CD4-positive, alpha-beta memory T cell (primary cell): ENCODE measurements at regions not wholly inside any gene's neighbourhood (a gene's known extent, or its start where the extent isn't known, plus 50 kb on each side); places are given as distances from the start of the nearest gene placed in this dataset.

Experiments
- CTCF ChIA-PET: fragments of 350-600 bp; sonication (Branson Sonifier 250); formaldehyde crosslinking; loops from one replicate; lab custom pipeline; 2021; ENCODE audit warnings: inconsistent platforms; ENCODE audit not compliant: partially characterized antibody; lab: Charles Lee
- POLR2A ChIA-PET: fragments of 350-600 bp; sonication (Branson Sonifier 250); formaldehyde crosslinking; loops from one replicate; lab custom pipeline; 2021; ENCODE audit not compliant: partially characterized antibody; lab: Charles Lee
- DNase-seq, 5 donors: peaks; one replicate each; pipeline versions ENCODE4 v3.0.0 to v3.0.0-alpha.2; 2020 to 2022; ENCODE audit warnings: mixed read lengths in 1 of 5
- H3K27ac ChIP-seq: one replicate; pipeline ENCODE4 v1.7.0; 2013; ENCODE audit warnings: low read depth, low read length
- H3K27me3 ChIP-seq: 2 replicates; pipeline ENCODE4 v1.7.0; 2013; ENCODE audit warnings: mild to moderate bottlenecking, low read length, moderate library complexity; ENCODE audit not compliant: insufficient read depth
- H3K36me3 ChIP-seq: 2 replicates; pipeline ENCODE4 v1.7.0; 2013; ENCODE audit warnings: mild to moderate bottlenecking, low read length, moderate library complexity; ENCODE audit not compliant: insufficient read depth
- H3K4me1 ChIP-seq: 2 replicates; pipeline ENCODE4 v1.7.0; 2013; ENCODE audit warnings: mild to moderate bottlenecking, low read length, moderate library complexity; ENCODE audit not compliant: insufficient read depth
- H3K4me3 ChIP-seq, 2 donors: one replicate each; pipeline ENCODE4 v1.7.0; 2013; ENCODE audit warnings: low read length in 2 of 2, mild to moderate bottlenecking in 1 of 2
- H3K9me3 ChIP-seq, 2 donors: one replicate each; pipeline ENCODE4 v1.7.0; 2013; ENCODE audit warnings: low read length in 2 of 2, control low read depth in 1 of 2; ENCODE audit not compliant: control insufficient read depth in 1 of 2
- H3K27ac Mint-ChIP-seq, 7 donors: one replicate each; pipeline ENCODE4 v1.8.0; 2020 to 2021; ENCODE audit warnings: mixed read lengths in 7 of 7, mild to moderate bottlenecking in 6 of 7, inconsistent platforms in 3 of 7, moderate library complexity in 3 of 7
- H3K27me3 Mint-ChIP-seq, 2 donors: one replicate each; pipeline ENCODE4 v1.8.0; 2020 to 2021; ENCODE audit warnings: mixed read lengths in 2 of 2
- H3K36me3 Mint-ChIP-seq, 2 donors: one replicate each; pipeline ENCODE4 v1.8.0; 2020 to 2021; ENCODE audit warnings: mixed read lengths in 2 of 2, inconsistent platforms in 1 of 2, mild to moderate bottlenecking in 1 of 2
- H3K4me1 Mint-ChIP-seq, 4 donors: one replicate each; pipeline ENCODE4 v1.8.0; 2020 to 2021; ENCODE audit warnings: mixed read lengths in 4 of 4, mild to moderate bottlenecking in 1 of 4
- H3K4me3 Mint-ChIP-seq, 8 donors: one replicate each; pipeline ENCODE4 v1.8.0; 2020 to 2021; ENCODE audit warnings: mixed read lengths in 8 of 8, mild to moderate bottlenecking in 7 of 8, moderate library complexity in 6 of 8, inconsistent platforms in 3 of 8
- H3K9me3 Mint-ChIP-seq, 8 donors: one replicate each; pipeline ENCODE4 v1.8.0; 2020 to 2021; ENCODE audit warnings: mixed read lengths in 8 of 8, mild to moderate bottlenecking in 5 of 8, inconsistent platforms in 3 of 8, moderate library complexity in 1 of 8
- intact Hi-C: fragments of 100-400 bp; cut with micrococcal nuclease; formaldehyde crosslinking; loops from one replicate; pipeline ENCODE4 v1.15.1; 2023

DNA sequence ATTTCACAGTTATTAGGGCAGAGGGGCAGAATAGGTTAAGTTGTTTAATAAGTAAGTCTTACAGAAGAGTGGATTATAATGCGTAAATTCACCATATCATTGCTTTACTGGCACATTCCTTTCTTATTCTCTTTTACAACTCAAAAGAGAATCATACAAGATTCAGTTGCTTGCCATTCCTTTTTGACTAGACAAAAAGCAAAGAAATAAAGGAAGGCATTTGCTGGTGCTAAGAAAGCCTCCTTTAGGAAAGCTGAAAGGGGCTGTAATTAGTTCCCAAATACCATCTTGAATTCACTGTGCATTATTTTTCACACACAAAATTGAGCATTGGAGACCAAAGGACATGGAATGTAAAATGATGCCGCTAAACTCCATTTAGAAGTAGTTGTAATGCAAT lies 499.3 kb downstream of the NXPH1 start:
- H3K36me3 Mint-ChIP-seq: no peaks in the 10 kb centered on the region
- Histone ChIP-seq H3K4me3 (no peak overlapping the region), H3K27me3 (no peaks in the 10 kb centered on the region), H3K27ac (no peak overlapping the region), H3K9me3 (no peaks in the 10 kb centered on the region), H3K4me1 (no peaks in the 10 kb centered on the region), H3K36me3 (no peaks in the 10 kb centered on the region)
- H3K4me3 Mint-ChIP-seq: no peak overlapping the region
- ChIA-PET CTCF (no interaction called here), POLR2A (no interaction called here)
- H3K9me3 Mint-ChIP-seq: peaks cover 0 to 26% (median 4%) of the 10 kb centered on the region in 8 donors
- H3K27ac Mint-ChIP-seq: no peak overlapping the region
- DNase-seq: no peak
- H3K4me1 Mint-ChIP-seq: no peaks in the 10 kb centered on the region
- intact Hi-C loops: no loop called here
- no peaks in the 10 kb centered on the region for H3K27me3 Mint-ChIP-seq

- H3K36me3 ChIP-seq: no peaks in the 10 kb centered on the region
- no peaks in the 10 kb centered on the region for H3K4me1 Mint-ChIP-seq
- no peaks in the 10 kb centered on the region for H3K4me1 ChIP-seq
- H3K4me3 ChIP-seq: no peak overlapping the region
- H3K36me3 Mint-ChIP-seq: no peaks in the 10 kb centered on the region
- no peak overlapping the region for H3K27ac ChIP-seq
- H3K9me3 ChIP-seq: no peaks in the 10 kb centered on the region
- intact Hi-C loops: no loop called here
- no peaks in the 10 kb centered on the region for H3K27me3 ChIP-seq
- ChIA-PET POLR2A (no interaction called here), CTCF (no interaction called here)
- H3K27ac Mint-ChIP-seq: no peak overlapping the region
- H3K27me3 Mint-ChIP-seq: no peaks in the 10 kb centered on the region
- no peak overlapping the region for H3K4me3 Mint-ChIP-seq
- no peak for DNase-seq
- H3K9me3 Mint-ChIP-seq: peaks cover 0 to 23% (median 11%) of the 10 kb centered on the region in 8 donors
Observed at GRCh38 chr7:8937204-8937603, 503.8 kb downstream of the NXPH1 start.

- ChIA-PET POLR2A (no interaction called here), CTCF (no interaction called here)
- DNase-seq: no peak
Observed at GRCh38 chr7:8938044-8938805, 504.8 kb downstream of the NXPH1 start.

GRCh38 chr7:8939446-8939845 lies 506.0 kb downstream of the NXPH1 start:
- H3K4me1 ChIP-seq: no peaks in the 10 kb centered on the region
- Mint-ChIP-seq H3K4me3 (no peak overlapping the region), H3K27ac (no peak overlapping the region), H3K36me3 (no peaks in the 10 kb centered on the region), H3K27me3 (no peaks in the 10 kb centered on the region), H3K4me1 (no peaks in the 10 kb centered on the region), H3K9me3 (peaks cover 0 to 28% (median 11%) of the 10 kb centered on the region in 8 donors)
- intact Hi-C loops: no loop called here
- POLR2A ChIA-PET: no interaction called here
- CTCF ChIA-PET: no interaction called here
- DNase-seq: no peak
- no peaks in the 10 kb centered on the region for H3K36me3 ChIP-seq
- H3K27me3 ChIP-seq: no peaks in the 10 kb centered on the region
- H3K9me3 ChIP-seq: no peaks in the 10 kb centered on the region
- H3K27ac ChIP-seq: no peak overlapping the region
- H3K4me3 ChIP-seq: no peak overlapping the region

More at GRCh38 chr7:8938044-8938805, 504.8 kb downstream of the NXPH1 start:
- H3K4me1 Mint-ChIP-seq: no peaks in the 10 kb centered on the region
- intact Hi-C loops: no loop called here
- no peaks in the 10 kb centered on the region for H3K27me3 Mint-ChIP-seq
- H3K4me1 ChIP-seq: no peaks in the 10 kb centered on the region
- no peaks in the 10 kb centered on the region for H3K9me3 ChIP-seq
- H3K27ac ChIP-seq: no peak overlapping the region
- H3K27me3 ChIP-seq: no peaks in the 10 kb centered on the region
- H3K36me3 ChIP-seq: no peaks in the 10 kb centered on the region
- no peak overlapping the region for H3K4me3 Mint-ChIP-seq
- no peaks in the 10 kb centered on the region for H3K36me3 Mint-ChIP-seq
- peaks cover 0 to 28% (median 11%) of the 10 kb centered on the region in 8 donors for H3K9me3 Mint-ChIP-seq
- no peak overlapping the region for H3K4me3 ChIP-seq
- no peak overlapping the region for H3K27ac Mint-ChIP-seq

DNA sequence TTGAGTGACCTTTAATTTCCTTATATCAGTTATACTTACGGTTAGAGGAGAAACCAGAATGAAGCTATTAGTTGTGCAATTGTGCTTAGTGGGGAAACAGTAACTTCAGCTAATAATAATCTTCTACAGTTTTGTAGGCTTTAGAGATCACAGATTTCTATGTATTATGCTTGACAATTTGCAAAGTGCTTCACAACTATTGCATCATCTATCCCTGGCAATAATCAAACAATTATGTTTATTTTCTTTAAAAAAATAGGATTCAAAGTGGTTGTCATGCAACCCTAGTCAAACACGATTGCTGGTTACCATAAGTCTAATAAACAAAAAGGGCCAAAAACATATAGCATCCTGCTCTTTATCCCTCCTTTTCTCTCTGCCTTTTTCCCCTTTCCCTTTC lies 530.3 kb downstream of the NXPH1 start:
- peaks cover 0 to 12% (median 7%) of the 10 kb centered on the region in 8 donors for H3K9me3 Mint-ChIP-seq
- H3K4me1 Mint-ChIP-seq: no peaks in the 10 kb centered on the region
- Histone ChIP-seq H3K27ac (no peak overlapping the region), H3K27me3 (no peaks in the 10 kb centered on the region), H3K36me3 (no peaks in the 10 kb centered on the region), H3K4me3 (no peak overlapping the region), H3K9me3 (peaks cover 0 to 3% of the 10 kb centered on the region in 2 donors), H3K4me1 (no peaks in the 10 kb centered on the region)
- no peaks in the 10 kb centered on the region for H3K36me3 Mint-ChIP-seq
- no peak for DNase-seq
- H3K27ac Mint-ChIP-seq: no peak overlapping the region
- intact Hi-C loops: no loop called here
- POLR2A ChIA-PET: no interaction called here
- no peak overlapping the region for H3K4me3 Mint-ChIP-seq
- CTCF ChIA-PET: no interaction called here
- H3K27me3 Mint-ChIP-seq: no peaks in the 10 kb centered on the region

DNA sequence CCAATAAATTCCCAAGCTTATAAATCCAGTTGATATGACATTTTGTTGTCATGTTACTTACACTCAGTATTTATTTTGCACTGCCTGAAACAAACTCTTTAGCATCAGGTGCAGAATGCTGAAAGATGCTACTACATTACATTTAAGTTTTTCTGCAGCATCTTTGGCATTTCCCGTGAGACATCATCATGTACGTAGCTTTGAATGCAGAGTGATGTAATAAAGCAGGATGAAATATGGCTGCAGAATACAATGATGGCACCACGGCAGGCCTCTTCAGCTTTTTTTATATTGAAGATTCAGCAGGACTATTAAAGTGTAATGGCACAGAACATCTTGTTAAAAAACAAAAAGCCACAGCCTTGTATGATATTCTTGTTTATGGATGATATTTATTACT lies 531.8 kb downstream of the NXPH1 start:
- H3K4me3 ChIP-seq: no peak overlapping the region
- no peaks in the 10 kb centered on the region for H3K4me1 ChIP-seq
- no peak for DNase-seq
- Mint-ChIP-seq H3K4me3 (no peak overlapping the region), H3K36me3 (no peaks in the 10 kb centered on the region), H3K27ac (no peak overlapping the region), H3K4me1 (no peaks in the 10 kb centered on the region), H3K27me3 (no peaks in the 10 kb centered on the region), H3K9me3 (peaks cover 0 to 16% (median 5%) of the 10 kb centered on the region in 8 donors)
- H3K27ac ChIP-seq: no peak overlapping the region
- no peaks in the 10 kb centered on the region for H3K9me3 ChIP-seq
- H3K27me3 ChIP-seq: no peaks in the 10 kb centered on the region
- POLR2A ChIA-PET: no interaction called here
- no peaks in the 10 kb centered on the region for H3K36me3 ChIP-seq
- CTCF ChIA-PET: no interaction called here
- intact Hi-C loops: no loop called here

GRCh38 chr7:8973601-8974000 lies 540.2 kb downstream of the NXPH1 start:
- H3K4me1 Mint-ChIP-seq: no peaks in the 10 kb centered on the region

More at GRCh38 chr7:8973601-8974000, 540.2 kb downstream of the NXPH1 start:
- no peaks in the 10 kb centered on the region for H3K36me3 Mint-ChIP-seq
- H3K27me3 Mint-ChIP-seq: no peaks in the 10 kb centered on the region
- intact Hi-C loops: no loop called here
- no peak overlapping the region for H3K4me3 Mint-ChIP-seq
- H3K36me3 ChIP-seq: no peaks in the 10 kb centered on the region
- CTCF ChIA-PET: no interaction called here
- H3K4me1 ChIP-seq: no peaks in the 10 kb centered on the region
- H3K27ac Mint-ChIP-seq: no peak overlapping the region
- H3K9me3 Mint-ChIP-seq: peaks cover 0 to 15% (median 5%) of the 10 kb centered on the region in 8 donors
- H3K4me3 ChIP-seq: no peak overlapping the region
- POLR2A ChIA-PET: no interaction called here
- DNase-seq: no peak
- no peak overlapping the region for H3K27ac ChIP-seq
- H3K27me3 ChIP-seq: no peaks in the 10 kb centered on the region
- no peaks in the 10 kb centered on the region for H3K9me3 ChIP-seq
